Activated gamma-delta T cell treated with anti-CD3 and anti-CD28 coated beads, Interleukin-2, amount 50 U/mL, for 16 hours (primary cell): ENCODE measurements at regions not wholly inside any gene's neighbourhood (a gene's known extent, or its start where the extent isn't known, plus 50 kb on each side); places are given as distances from the start of the nearest gene placed in this dataset.

Experiments used
- DNase-seq: peaks from one replicate; pipeline ENCODE4 v3.0.0-alpha.2; 2020; ENCODE audit warnings: low read depth

- DNase-seq: no peak
Measured at GRCh38 chr10:83880252-83880791, 259.0 kb upstream of the GHITM start.

DNA sequence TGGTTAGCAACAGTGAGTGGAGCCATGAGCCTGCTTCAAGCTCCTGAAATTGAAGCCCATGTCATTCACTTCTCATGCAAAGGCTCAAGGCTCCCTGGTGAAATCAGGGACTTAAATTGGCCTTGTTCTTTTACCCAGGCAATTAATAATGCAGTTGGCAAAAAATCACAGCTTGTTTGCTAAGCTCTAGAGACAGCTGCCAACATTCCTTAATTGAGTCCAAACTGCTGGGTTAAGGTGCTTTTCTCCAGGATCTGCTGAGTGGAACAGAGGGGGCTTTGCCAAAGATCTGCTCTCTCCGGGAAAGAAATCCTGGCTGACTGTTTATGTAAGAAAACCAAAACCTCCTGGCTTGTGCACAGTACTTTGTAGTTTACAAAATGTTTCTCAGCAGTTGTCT, 257.6 kb upstream of the GHITM start:
- DNase-seq: no peak

- DNase-seq: no peak
Measured at GRCh38 chr10:83886871-83887270, 252.4 kb upstream of the GHITM start.

DNA sequence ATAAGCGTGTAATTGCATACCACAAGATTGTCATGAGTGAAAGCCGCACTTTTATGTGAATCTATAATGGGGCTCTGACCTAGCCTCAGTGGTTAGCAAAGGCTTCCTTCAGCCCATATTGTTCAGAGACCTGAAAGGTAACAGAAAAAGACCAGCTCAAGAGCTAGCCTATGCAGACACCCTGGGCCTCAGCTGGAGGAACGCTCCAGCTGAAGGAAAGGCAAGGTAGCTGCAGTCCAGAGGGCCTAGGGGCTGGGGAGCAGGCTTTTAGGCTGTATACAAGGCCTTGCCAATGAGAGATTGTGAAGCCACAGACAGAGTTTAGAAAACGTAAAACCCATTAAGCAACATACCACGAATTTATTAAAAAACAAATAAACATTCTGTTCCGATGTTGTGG, 246.6 kb upstream of the GHITM start:
- DNase-seq: no peak

- no peak for DNase-seq
Measured at GRCh38 chr10:83896219-83896618, 243.1 kb upstream of the GHITM start.

DNA sequence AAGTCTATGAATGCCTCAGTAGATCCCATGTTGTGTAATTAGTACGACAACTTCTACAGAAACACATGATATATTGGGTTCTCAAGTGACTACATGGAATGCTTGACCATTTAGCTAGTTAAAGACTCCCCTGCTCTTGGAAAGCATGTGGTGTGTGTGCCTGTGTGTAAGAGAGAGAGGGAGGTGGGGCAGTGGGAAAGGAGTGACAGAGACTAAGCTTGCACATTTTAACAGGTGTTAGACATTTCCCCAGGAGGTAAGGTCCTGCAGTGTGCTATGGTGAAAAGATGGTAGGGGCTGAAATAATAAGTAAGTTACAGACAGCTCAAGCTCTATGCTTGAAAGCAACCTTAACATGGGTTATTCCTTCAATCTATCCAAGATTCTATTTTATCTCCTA, 241.7 kb upstream of the GHITM start:
- DNase-seq: no peak

GRCh38 chr10:83908506-83908905, 230.8 kb upstream of the GHITM start:
- no peak for DNase-seq

DNA sequence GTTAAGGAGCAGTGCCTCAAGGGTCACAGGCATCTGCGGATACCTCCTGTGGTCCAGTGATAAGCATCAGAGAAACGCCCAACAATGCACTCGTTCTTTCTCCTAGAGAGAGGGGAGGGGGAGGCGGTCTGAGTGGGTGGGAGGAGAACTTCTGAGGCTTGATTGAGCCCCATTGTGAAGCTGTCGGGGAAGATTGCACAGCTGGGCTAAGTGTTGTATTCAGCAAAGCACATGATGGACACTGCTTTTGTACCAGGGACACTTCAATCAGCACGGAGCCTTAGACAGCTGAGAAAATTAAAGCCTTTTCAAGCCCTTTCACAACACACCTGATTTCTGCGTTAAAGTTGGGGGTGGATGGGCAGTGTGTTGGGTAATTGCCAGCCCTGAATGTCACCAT, 230.3 kb upstream of the GHITM start:
- DNase-seq: no peak

- DNase-seq: no peak
Measured at GRCh38 chr10:83915801-83916200, 223.5 kb upstream of the GHITM start.

DNA sequence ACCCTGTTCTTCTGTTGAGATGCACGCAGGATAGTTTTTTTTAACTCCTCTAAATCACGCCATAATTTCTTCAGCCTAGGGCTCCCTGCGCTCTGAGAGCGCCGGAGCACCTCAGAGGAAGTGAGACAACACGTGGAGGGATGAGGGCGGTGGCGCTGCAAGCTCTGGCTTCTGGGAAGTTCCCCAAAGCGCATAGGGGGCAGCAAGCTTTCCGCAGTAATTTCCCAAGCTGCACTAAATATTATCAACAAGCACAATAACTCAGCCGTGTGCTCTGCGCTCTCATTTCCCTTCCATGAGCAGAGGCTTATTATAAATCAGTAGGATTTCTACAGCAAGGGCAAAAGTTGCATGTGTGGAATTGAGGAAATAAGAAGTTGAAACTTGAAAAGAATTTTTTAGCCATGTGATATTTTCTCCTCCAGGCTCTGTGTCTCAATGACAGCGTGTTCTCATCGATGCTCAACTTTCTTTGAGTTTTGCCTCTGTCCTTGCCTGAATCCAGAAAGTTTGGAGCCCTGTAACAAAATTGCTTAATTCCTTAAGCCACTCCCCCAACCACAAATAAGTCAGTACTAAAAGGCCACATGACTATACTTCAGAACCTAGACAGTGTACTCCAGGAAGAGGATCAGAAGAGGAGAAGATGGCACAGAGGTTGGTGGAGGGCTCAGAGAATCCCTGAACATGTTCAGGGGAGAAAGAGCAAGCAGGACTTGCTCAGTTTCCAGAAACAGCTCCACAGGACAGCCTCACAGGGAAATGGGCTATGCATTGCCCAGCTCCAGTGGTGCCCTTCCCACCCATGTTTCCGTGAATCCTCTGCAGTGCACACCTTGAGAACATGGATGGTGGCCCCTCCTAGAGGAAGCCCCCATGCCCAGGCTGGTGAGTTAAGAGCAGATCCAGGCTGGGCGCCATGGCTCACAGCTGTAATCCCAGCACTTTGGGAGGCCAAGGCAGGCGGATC, 221.5 kb upstream of the GHITM start:
- DNase-seq: no peak

DNA sequence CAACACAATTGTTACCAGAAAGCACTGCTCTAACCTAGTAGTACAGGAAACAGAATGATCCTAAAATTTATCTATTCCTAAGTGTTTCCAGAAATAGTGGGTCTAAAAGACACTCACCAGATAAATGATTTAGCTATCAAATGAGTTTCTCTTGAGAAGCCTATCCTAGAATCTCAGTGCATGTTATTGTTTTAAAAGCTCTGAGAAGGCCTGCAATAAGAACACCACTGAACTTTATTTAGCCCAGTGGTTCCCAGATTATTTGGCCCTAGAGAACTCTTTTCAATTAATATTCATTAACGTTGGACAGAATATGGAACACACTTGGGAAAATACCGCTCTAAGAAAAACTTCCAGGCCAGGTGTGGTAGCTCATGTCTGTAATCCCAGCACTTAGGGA, 220.1 kb upstream of the GHITM start:
- DNase-seq: no peak

GRCh38 chr10:83921984-83922860, 217.1 kb upstream of the GHITM start:
- DNase-seq: no peak

GRCh38 chr10:83925133-83925532, 214.2 kb upstream of the GHITM start:
- no peak for DNase-seq

DNA sequence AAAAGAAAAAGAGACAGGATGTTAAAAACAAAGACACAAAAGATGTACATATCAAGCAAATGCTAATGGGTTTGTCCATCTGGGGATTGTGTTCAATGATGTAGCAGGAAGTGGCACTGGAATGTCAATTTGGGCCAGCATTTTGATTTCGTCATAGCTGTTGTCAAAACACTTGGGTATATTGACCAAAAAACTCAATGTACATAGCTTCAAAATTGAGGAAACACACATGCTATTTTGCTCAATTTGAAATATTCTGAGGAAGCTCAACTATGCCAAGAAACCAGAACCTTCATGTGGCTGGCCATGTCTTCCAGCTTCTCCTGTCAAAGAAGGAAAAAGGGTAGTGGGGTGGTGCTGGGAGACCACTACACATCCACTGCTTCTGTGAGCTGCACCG, 212.7 kb upstream of the GHITM start:
- DNase-seq: no peak

GRCh38 chr10:83927166-83927565, 212.1 kb upstream of the GHITM start:
- DNase-seq: no peak

DNA sequence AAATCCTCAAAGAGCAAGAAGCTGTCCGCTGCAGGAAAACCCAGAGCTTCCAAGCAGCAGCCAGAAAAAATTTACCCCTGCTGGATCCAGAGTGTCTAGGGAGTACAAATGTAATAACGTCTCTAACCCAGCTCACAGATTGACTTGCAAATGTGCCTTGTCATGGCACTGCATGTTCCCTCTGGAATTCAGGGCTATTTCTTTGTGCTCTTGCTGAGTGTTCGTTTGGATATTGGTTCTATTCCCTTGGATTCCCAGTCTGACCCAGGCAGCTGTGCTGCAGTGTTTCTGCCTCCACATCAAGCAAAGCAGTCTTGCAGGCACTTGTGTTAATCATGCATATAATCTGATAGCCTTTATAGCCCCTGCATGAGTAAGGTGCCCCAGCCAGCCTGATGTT, 209.9 kb upstream of the GHITM start:
- DNase-seq: no peak

DNA sequence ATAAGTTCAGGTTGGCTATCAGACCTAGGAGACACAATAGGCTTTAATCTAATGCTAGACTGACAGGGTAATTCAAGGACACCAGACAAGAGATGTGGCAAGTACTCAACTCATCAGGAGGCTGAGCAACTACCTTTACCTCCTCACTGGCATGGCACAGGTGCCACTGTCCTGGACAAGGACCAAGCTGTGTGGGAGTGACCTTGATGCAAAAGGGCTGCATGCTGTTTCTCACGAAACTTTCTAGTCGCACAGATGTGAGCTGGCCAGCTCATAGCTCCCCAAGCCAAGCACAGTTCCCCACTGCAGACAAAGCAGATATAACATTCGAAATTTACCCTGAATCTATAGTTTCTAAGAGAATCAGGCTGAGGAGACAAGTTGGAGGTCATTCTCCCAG, 207.6 kb upstream of the GHITM start:
- DNase-seq: no peak

DNA sequence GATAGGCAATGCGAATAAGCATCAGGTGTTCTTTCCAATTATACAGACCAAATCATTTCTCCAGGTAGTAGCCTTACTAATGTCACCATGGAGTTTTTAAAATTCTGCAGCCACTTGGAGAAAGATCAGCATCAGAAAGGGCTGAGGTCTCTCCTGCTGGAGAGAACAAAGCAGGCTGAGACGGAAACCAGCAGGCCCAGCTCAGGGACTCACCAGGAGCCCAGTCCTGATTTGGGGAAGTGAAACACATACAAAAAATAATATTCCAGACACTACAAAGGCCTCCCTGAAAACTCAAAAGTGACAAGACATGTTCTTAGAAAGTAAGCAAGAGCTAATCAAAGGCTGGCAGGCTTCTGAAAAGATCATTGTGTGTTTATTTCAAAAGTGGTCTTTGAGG, 207.1 kb upstream of the GHITM start:
- no peak for DNase-seq

GRCh38 chr10:83934062-83934461, 205.2 kb upstream of the GHITM start:
- DNase-seq: no peak

GRCh38 chr10:83934641-83935338, 204.5 kb upstream of the GHITM start:
- DNase-seq: no peak

- no peak for DNase-seq
Measured at GRCh38 chr10:83935339-83935736, 204.0 kb upstream of the GHITM start.

- DNase-seq: no peak
Measured at GRCh38 chr10:83935911-83936310, 203.4 kb upstream of the GHITM start.
